ENCODE measurements at regions not wholly inside any gene's neighbourhood (a gene's known extent, or its start where the extent isn't known, plus 50 kb on each side); places are given as distances from the start of the nearest gene placed in this dataset.
"Not testable (repeated sequence)": the region's sequence is repeated elsewhere in the genome, so short reads cannot be mapped to it uniquely, and the experiment has no call there.

- not testable (repeated sequence) for H3K27ac ChIP-seq (ENCODE audit: low read length); H2AFZ ChIP-seq (ENCODE audit: low read depth, low read length); H3K36me3 ChIP-seq (replicated peaks; ENCODE audit: low read depth, low read length); H3K4me2 ChIP-seq (ENCODE audit: low read length); H3K27me3 ChIP-seq (ENCODE audit: low read depth, low read length); H3K4me1 ChIP-seq (ENCODE audit: low read length); H3K79me2 ChIP-seq (ENCODE audit: low read length); H3K4me3 ChIP-seq (ENCODE audit: low read length); H3K9me3 ChIP-seq (ENCODE audit: insufficient read depth, low read length); H4K20me1 ChIP-seq (ENCODE audit: insufficient read depth, low read length); H3K9ac ChIP-seq (ENCODE audit: low read length)
These were observed 101.5 kb upstream of the POMZP3 start for GRCh38 chr7:76728571-76728974.

DNA sequence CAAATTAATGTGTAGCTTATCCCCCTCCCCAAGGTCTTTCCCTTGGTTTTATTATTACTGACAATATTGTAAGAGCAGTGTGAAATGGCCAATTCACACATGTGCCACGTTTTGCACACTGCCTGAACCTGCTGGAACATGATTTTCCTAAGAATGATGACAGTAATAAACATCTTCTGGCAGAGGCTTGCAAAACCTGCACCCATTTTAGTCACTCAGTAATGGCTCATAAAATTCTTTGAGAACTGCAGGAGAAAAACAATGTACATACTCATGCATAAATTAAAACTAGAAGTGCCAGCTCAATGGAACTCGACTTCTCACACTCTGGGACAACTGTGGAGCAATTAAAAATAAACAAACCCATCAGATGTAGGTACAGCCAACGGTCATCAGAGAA is 96.8 kb upstream of the POMZP3 start:
- H3K4me1 ChIP-seq (ENCODE audit: low read length); H3K9me3 ChIP-seq (ENCODE audit: insufficient read depth, low read length); H3K4me2 ChIP-seq (ENCODE audit: low read length); H3K9ac ChIP-seq (ENCODE audit: low read length); H3K4me3 ChIP-seq (ENCODE audit: low read length); H4K20me1 ChIP-seq (ENCODE audit: insufficient read depth, low read length); H3K27ac ChIP-seq (ENCODE audit: low read length); H3K36me3 ChIP-seq (replicated peaks; ENCODE audit: low read depth, low read length); H2AFZ ChIP-seq (ENCODE audit: low read depth, low read length); H3K27me3 ChIP-seq (ENCODE audit: low read depth, low read length); H3K79me2 ChIP-seq (ENCODE audit: low read length): not testable (repeated sequence)

DNA sequence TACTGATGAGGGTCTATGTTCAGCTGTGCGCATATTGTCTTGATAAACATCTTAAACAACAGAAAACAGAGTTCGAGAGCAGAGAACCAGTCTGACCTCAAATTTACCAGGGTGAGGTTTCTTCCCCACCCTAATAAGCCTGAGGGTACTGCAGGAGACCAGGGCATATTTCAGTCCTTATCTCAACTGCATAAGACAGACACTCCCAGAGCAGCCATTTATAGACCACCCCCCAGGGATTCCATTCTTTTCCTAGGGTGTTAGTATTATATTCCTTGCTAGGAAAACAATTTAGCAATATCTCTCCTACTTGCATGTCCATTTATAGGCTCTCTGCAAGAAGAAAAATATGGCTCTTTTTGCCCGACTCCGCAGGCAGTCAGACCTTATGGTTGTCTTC is 89.5 kb upstream of the POMZP3 start:
- H3K79me2 ChIP-seq (ENCODE audit: low read length); H4K20me1 ChIP-seq (ENCODE audit: insufficient read depth, low read length); H3K9ac ChIP-seq (ENCODE audit: low read length); H2AFZ ChIP-seq (ENCODE audit: low read depth, low read length); H3K9me3 ChIP-seq (ENCODE audit: insufficient read depth, low read length); H3K36me3 ChIP-seq (replicated peaks; ENCODE audit: low read depth, low read length); H3K4me2 ChIP-seq (ENCODE audit: low read length); H3K4me1 ChIP-seq (ENCODE audit: low read length); H3K27ac ChIP-seq (ENCODE audit: low read length); H3K4me3 ChIP-seq (ENCODE audit: low read length); H3K27me3 ChIP-seq (ENCODE audit: low read depth, low read length): not testable (repeated sequence)

DNA sequence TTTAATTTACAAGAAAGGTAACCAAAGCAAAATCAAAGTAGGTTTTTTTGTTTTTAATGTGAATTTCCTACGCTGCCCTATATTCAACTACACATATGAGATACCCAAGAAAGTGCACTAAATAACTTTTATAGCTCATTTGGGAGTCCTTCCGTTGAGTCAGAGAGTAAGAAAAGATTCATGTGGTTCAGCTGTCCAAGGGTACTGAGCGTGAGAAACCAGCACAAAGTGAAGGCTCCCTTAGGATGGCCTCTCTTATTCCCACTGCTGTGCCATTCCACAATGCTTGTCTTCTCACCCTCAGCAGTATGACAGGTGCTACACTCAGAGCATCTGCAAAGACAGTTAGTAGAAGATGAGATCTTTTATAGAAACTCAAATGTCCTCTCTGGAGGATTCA is 85.8 kb upstream of the POMZP3 start:
- not testable (repeated sequence) for H3K27me3 ChIP-seq (ENCODE audit: low read depth, low read length); H2AFZ ChIP-seq (ENCODE audit: low read depth, low read length); H4K20me1 ChIP-seq (ENCODE audit: insufficient read depth, low read length); H3K4me2 ChIP-seq (ENCODE audit: low read length); H3K27ac ChIP-seq (ENCODE audit: low read length); H3K4me1 ChIP-seq (ENCODE audit: low read length); H3K9me3 ChIP-seq (ENCODE audit: insufficient read depth, low read length); H3K36me3 ChIP-seq (replicated peaks; ENCODE audit: low read depth, low read length); H3K79me2 ChIP-seq (ENCODE audit: low read length); H3K9ac ChIP-seq (ENCODE audit: low read length); H3K4me3 ChIP-seq (ENCODE audit: low read length)

- H3K9me3 ChIP-seq (ENCODE audit: insufficient read depth, low read length); H3K79me2 ChIP-seq (ENCODE audit: low read length); H3K27me3 ChIP-seq (ENCODE audit: low read depth, low read length); H3K9ac ChIP-seq (ENCODE audit: low read length); H3K27ac ChIP-seq (ENCODE audit: low read length); H4K20me1 ChIP-seq (ENCODE audit: insufficient read depth, low read length); H2AFZ ChIP-seq (ENCODE audit: low read depth, low read length); H3K4me2 ChIP-seq (ENCODE audit: low read length); H3K36me3 ChIP-seq (replicated peaks; ENCODE audit: low read depth, low read length); H3K4me3 ChIP-seq (ENCODE audit: low read length); H3K4me1 ChIP-seq (ENCODE audit: low read length): not testable (repeated sequence)
These were observed 84.6 kb upstream of the POMZP3 start for GRCh38 chr7:76711648-76712047.

DNA sequence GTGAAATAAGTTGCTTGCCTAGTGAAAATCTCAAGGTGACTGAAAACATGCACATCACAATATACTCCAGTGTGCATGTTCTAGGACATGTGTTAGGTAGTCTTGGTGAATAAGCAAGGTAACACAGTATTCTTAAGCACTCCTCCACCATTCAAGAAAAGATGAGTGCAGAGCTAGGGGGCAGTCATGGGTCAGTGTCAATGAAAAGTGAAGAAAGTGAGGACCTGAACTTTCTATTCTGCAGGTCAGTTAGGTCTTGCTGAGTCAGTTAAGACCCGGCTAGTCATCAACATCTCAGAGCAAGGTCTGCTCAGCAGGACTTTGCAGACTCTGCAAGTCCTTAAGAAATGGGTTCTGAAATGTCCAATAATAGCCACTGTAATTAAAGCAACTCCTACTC is 82.6 kb upstream of the POMZP3 start:
- H3K4me3 ChIP-seq (ENCODE audit: low read length); H3K4me1 ChIP-seq (ENCODE audit: low read length); H2AFZ ChIP-seq (ENCODE audit: low read depth, low read length); H3K27ac ChIP-seq (ENCODE audit: low read length); H3K27me3 ChIP-seq (ENCODE audit: low read depth, low read length); H4K20me1 ChIP-seq (ENCODE audit: insufficient read depth, low read length); H3K79me2 ChIP-seq (ENCODE audit: low read length); H3K36me3 ChIP-seq (replicated peaks; ENCODE audit: low read depth, low read length); H3K9ac ChIP-seq (ENCODE audit: low read length); H3K4me2 ChIP-seq (ENCODE audit: low read length); H3K9me3 ChIP-seq (ENCODE audit: insufficient read depth, low read length): not testable (repeated sequence)

DNA sequence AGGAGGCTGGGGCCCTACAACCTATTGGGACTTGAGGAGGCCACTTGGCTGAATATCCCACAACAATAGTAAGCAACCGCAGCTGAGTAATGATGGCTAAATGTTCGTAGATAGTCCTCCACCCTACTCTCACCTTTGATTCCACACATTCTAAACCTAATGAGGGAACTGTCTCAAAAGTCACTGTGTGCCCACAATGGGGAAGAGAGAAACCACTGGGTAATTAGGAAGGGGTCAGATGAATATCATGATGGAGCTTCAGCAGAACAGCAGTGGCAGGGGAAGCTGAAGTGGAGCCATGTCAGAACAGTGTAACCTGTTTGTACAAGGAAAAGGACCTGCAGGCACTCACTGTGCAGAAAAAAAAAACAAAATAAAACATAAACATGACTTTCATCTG is 81.4 kb upstream of the POMZP3 start:
- H3K4me1 ChIP-seq (ENCODE audit: low read length); H3K36me3 ChIP-seq (replicated peaks; ENCODE audit: low read depth, low read length); H3K9ac ChIP-seq (ENCODE audit: low read length); H2AFZ ChIP-seq (ENCODE audit: low read depth, low read length); H3K27ac ChIP-seq (ENCODE audit: low read length); H3K27me3 ChIP-seq (ENCODE audit: low read depth, low read length); H3K4me3 ChIP-seq (ENCODE audit: low read length); H3K79me2 ChIP-seq (ENCODE audit: low read length); H3K9me3 ChIP-seq (ENCODE audit: insufficient read depth, low read length); H3K4me2 ChIP-seq (ENCODE audit: low read length); H4K20me1 ChIP-seq (ENCODE audit: insufficient read depth, low read length): not testable (repeated sequence)

- not testable (repeated sequence) for H3K79me2 ChIP-seq (ENCODE audit: low read length); H3K4me1 ChIP-seq (ENCODE audit: low read length)
These were observed 76.7 kb upstream of the POMZP3 start for GRCh38 chr7:76703815-76704214.

GRCh38 chr7:76686277-76686676 is 59.2 kb upstream of the POMZP3 start:
- not testable (repeated sequence) for H3K79me2 ChIP-seq (ENCODE audit: low read length); H3K36me3 ChIP-seq (replicated peaks; ENCODE audit: low read depth, low read length); H3K4me2 ChIP-seq (ENCODE audit: low read length); H3K27ac ChIP-seq (ENCODE audit: low read length); H3K9ac ChIP-seq (ENCODE audit: low read length); H3K4me1 ChIP-seq (ENCODE audit: low read length); H4K20me1 ChIP-seq (ENCODE audit: insufficient read depth, low read length); H2AFZ ChIP-seq (ENCODE audit: low read depth, low read length); H3K9me3 ChIP-seq (ENCODE audit: insufficient read depth, low read length); H3K4me3 ChIP-seq (ENCODE audit: low read length); H3K27me3 ChIP-seq (ENCODE audit: low read depth, low read length)

More at GRCh38 chr7:76703815-76704214, 76.7 kb upstream of the POMZP3 start:
- H3K4me3 ChIP-seq (ENCODE audit: low read length); H4K20me1 ChIP-seq (ENCODE audit: insufficient read depth, low read length); H3K4me2 ChIP-seq (ENCODE audit: low read length); H3K9ac ChIP-seq (ENCODE audit: low read length); H3K27ac ChIP-seq (ENCODE audit: low read length); H2AFZ ChIP-seq (ENCODE audit: low read depth, low read length); H3K9me3 ChIP-seq (ENCODE audit: insufficient read depth, low read length); H3K27me3 ChIP-seq (ENCODE audit: low read depth, low read length); H3K36me3 ChIP-seq (replicated peaks; ENCODE audit: low read depth, low read length): not testable (repeated sequence)

- H3K9me3 ChIP-seq (ENCODE audit: insufficient read depth, low read length); H3K79me2 ChIP-seq (ENCODE audit: low read length): not testable (repeated sequence)
These were observed 57.7 kb upstream of the POMZP3 start for GRCh38 chr7:76684737-76685136.

More at GRCh38 chr7:76684737-76685136, 57.7 kb upstream of the POMZP3 start:
- not testable (repeated sequence) for H4K20me1 ChIP-seq (ENCODE audit: insufficient read depth, low read length); H2AFZ ChIP-seq (ENCODE audit: low read depth, low read length); H3K27ac ChIP-seq (ENCODE audit: low read length); H3K4me1 ChIP-seq (ENCODE audit: low read length); H3K4me2 ChIP-seq (ENCODE audit: low read length); H3K27me3 ChIP-seq (ENCODE audit: low read depth, low read length); H3K4me3 ChIP-seq (ENCODE audit: low read length); H3K9ac ChIP-seq (ENCODE audit: low read length); H3K36me3 ChIP-seq (replicated peaks; ENCODE audit: low read depth, low read length)
